HG02943 (cell line): ENCODE measurements at regions not wholly inside any gene's neighbourhood (a gene's known extent, or its start where the extent isn't known, plus 50 kb on each side); places are given as distances from the start of the nearest gene placed in this dataset.

Experiments used
- ATAC-seq: cut with Tn5 transposase; IDR thresholded peaks from one replicate; pipeline ENCODE4 v1.9.1; 2021; ENCODE audit warnings: mild to moderate bottlenecking, low read depth, moderate library complexity; ENCODE audit not compliant: unreplicated experiment

GRCh38 chr11:79727221-79727620, 286.4 kb upstream of the TENM4 start:
- no peak for ATAC-seq

DNA sequence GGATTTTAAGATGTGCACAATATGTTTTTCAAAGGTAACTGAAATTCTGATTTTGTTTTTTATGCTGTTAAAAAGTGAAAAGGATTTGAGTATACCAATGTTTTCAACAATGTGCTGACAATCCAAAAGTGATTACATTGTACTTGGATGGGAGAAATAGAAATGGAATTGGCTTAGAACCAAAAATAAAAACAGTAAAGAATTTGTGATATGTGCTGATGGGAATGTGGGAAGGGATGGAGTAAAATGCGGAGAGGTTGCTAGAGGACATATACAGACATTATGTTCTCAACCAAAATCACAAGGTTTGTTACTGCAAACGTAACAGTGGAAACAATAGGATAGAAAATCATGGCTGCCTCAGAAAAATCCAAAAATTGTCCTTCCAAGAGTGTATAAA, 279.3 kb upstream of the TENM4 start:
- no peak for ATAC-seq

DNA sequence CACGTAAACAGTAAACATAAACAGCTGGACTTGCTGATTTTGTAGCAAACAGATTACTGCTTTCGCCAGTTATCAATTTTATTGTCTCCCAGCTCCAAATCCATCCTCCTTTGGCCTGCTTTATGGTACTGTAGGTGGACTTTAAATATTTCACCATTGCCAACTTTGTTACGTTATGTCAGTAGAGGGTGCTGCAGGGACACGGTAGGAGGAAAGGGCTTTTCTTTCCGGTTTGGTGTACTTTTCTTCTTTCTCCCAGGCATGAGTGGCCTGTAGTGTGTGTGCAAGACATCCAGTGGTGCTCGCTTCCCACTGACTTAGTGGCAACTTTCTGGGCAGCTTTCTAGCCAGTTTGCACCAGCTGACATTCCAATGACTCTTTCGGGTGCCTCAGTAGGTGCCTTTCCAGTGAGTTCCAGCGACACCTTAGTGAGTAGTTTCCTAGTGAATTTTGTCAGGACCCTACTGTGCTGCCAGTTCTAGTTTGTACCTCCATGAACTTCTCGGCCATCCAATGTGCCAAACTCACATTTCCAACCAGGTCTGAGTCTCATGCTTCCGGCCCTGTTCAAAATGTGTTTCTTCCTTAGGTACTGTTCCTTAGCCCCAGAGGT, 267.6 kb upstream of the TENM4 start:
- no peak for ATAC-seq

DNA sequence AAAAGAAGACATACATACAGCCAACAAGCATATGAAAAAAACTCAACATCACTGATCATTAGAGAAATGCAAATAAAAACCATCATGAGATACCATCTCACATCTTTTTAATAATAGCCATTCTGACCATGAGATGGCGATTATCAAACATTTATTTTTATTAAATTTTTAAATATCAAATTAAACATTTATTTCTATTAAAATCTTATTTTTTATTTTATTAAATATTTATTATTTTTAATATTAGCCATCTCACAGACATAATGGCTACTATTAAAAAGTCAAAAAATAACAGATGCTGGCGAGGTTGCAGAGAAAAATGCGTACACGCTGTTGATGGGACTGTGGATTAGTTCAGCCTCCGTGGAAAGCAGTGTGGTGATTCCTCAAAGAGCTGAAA, 264.8 kb upstream of the TENM4 start:
- ATAC-seq: no peak

GRCh38 chr11:79702303-79702702, 261.5 kb upstream of the TENM4 start:
- ATAC-seq: no peak

DNA sequence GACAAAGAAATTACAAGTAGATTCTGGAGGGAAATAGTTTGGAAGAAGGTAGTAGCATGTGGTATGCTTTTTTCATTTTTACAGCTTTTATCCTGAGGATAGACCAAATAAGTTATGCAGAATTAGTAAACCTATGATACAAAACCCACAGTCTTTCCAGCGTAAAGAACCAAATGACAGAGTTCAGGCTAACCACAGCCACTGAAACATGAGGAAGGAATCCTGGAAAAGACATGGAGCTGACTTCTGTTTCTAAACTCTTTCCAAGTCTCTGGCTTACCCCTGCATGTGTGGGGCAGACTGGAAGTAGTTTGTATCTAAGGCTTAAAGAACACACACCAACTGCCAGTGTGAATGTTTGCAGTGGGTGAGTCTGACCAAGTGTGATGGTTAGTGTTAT, 258.4 kb upstream of the TENM4 start:
- no peak for ATAC-seq

GRCh38 chr11:79697905-79698304, 257.1 kb upstream of the TENM4 start:
- no peak for ATAC-seq

DNA sequence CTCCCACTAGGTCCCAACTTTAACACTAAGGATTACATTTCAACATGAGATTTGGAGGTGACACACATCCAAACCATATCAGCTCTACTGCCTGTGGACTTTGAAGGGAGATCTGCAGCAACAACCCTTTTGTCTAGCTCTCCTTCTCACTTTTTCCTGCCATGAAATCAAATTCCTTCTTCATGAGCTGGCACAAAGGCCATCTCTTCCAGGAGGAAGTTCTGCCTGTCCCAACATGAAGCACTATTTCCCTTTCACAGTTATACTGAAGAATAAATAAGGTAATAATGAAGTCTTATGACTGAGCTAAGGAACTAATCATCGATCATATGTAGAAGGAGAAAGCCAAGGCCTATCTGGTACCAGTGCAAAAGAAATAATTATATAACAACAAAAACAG, 253.5 kb upstream of the TENM4 start:
- no peak for ATAC-seq

DNA sequence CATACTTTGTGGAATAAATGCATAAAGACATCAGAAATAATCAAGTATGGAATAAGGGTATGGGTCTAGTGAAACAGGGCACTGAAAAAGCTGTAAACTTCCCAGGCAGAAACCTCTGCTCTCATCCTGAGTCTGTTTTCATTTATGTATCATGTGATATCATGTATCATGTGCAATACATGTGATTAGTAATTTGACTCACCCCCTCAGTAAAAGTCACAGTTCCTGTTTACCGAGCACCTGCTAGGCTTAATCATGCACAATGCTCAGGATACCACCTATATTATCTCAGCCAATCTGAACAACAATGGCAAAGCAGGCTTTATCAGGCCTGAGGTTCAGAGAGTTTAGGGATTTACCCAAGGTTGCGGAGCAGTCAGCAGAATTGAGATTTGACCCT, 250.6 kb upstream of the TENM4 start:
- no peak for ATAC-seq

- no peak for ATAC-seq
These were observed 246.0 kb upstream of the TENM4 start for GRCh38 chr11:79686703-79687419.

GRCh38 chr11:79683930-79684329, 243.1 kb upstream of the TENM4 start:
- no peak for ATAC-seq

DNA sequence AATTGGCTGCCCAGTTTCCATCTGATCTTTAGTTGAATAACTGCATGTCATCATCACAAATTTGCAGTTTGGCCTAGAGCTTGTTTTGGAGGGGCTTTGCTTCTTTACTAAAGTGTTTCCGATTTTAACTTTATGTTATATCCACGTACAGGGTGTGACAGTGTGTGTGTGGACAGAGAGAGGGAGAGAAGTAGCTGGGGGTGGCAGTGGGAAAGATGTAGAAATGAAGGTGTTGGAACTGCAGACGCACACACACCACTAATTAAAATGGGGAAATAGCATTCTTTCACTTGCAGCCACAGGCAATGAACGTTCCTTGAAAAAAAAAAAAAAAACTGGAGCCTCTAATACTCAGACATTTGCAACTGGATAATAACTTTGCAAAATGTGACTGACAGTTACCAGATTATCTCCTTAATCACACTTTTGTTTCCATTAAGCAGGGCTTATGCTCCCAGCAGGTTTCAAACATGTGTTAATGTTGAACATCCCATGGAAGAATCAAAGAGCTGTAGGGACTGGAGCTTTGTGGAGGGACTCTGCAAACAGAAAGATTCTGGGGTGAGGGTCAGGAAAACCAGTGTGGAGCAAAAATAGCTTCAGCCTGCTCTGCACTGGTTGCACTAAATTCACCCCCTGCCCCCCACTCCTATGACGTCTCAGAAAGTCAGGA, 238.1 kb upstream of the TENM4 start:
- no peak for ATAC-seq

DNA sequence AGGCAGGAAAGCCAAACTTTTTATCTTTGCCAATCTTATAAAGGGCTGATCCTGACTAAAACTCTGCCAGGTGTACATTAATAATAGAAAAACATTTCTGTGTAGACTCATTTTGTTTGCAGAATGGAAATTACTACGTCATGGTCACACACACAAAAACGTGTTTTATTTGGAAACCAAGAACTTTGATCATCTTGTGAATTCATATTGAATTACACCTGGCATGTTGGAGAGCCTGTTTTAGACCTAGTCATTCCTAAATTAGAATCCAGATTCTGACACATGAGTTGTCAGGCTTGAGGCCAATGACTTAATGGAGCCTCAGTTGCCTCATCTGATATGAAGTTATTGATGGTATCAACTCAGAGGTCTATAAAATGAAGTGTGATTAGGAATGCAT, 235.6 kb upstream of the TENM4 start:
- no peak for ATAC-seq

GRCh38 chr11:79675081-79675480, 234.3 kb upstream of the TENM4 start:
- no peak for ATAC-seq

DNA sequence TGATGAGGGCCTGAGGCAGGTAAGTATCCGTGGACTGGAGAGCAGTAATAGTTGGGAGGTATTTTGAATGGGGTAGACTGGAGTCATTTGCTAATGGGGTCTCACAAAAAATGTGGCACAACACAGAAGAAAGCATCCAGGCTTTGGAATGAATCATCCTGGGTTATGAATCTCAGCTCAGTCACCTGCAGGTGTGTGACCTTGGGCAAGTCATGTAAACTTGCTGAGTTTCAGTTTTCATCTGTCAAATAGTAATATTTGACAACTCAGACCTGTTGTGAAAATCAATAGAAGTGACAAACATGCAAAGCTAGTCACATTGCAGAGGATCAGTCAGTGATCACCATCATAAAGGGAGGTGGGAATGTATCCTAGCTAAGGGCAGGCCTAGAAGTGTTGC, 232.0 kb upstream of the TENM4 start:
- ATAC-seq: no peak

DNA sequence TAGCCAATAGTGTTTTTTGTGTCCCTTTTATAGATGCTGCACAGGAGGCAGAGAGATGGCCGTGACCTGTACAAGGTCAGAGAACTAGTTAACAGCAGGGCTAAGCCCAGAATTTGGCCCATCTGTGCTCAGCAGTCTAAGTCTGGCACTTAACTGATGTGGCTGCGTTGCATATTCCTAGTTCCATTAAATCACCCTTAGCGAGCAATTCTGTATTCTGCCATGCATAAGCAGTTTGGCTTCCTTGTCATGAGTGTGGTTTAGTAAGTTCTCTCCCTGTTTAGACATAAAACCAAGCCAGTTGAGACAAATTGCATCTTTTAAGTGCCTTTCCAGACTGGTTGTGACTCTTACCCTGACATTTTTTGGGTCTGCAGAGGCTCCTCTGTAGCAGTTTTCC, 230.6 kb upstream of the TENM4 start:
- ATAC-seq: no peak

GRCh38 chr11:79670882-79671281, 230.1 kb upstream of the TENM4 start:
- ATAC-seq: no peak

- ATAC-seq: no peak
These were observed 227.7 kb upstream of the TENM4 start for GRCh38 chr11:79668575-79668974.

DNA sequence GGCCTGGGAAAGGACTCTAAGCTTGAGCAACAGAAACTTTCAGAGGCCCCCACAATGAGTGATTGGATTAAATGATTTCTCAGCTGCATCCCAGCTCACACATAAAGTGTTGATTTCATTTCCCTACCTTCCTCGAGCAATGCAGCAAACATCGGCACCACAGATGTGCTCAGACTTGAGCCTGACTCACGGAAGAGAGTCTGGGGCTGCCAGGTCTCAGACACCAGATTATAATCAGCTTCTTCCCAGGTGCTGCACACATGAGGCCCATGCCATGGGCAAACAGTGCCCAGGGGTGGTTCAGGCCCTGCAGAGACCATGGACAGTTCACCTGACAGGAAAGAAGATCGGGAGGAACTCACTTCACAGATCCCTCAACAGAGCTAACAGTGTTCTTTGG, 226.6 kb upstream of the TENM4 start:
- no peak for ATAC-seq

- ATAC-seq: no peak
These were observed 222.2 kb upstream of the TENM4 start for GRCh38 chr11:79663017-79663416.

DNA sequence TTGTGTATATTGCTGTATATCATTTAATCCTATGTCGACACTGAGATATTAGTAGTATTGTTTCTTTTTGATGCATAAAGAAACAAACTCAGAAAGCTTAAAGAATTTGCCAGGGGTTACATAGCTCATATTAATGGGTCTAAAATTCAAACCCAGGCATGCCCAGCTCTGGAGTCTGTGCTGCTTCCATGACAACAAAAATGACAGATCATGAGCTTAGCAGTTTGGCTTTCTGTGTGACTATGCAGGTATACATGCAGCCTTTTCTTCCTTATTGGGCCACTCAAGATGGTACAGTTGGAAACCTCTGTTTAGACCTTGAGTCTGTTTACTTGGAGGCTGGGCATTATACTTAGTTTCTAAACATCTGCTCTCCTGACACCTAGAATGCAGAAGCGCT, 220.5 kb upstream of the TENM4 start:
- no peak for ATAC-seq
